Gastroesophageal sphincter (tissue), 3 donors: ENCODE measurements at regions not wholly inside any gene's neighbourhood (a gene's known extent, or its start where the extent isn't known, plus 50 kb on each side); places are given as distances from the start of the nearest gene placed in this dataset.

ENCODE experiments used
- POLR2A ChIP-seq, 2 donors: fragments of 450-650 bp; IDR thresholded peaks; one replicate each; pipeline ENCODE4 v1.6.1; 2017; ENCODE audit warnings: antibody characterized with exemption in 2 of 2, mild to moderate bottlenecking in 2 of 2, moderate library complexity in 1 of 2
- POLR2AphosphoS5 ChIP-seq: sonication (generic); formaldehyde crosslinking; IDR thresholded peaks from one replicate; pipeline ENCODE4 v1.6.1; 2017; ENCODE audit warnings: antibody characterized with exemption
- TF ChIP-seq, protein P1 (sequence below), 4 experiments: fragments of 200-600 bp in 2 of 4; fragments of 450-650 bp in 2 of 4; sonication (generic) in 1 of 4; IDR thresholded peaks; one replicate each; pipeline ENCODE4 v1.5.1; 2017 to 2019; ENCODE audit warnings: antibody characterized with exemption in 4 of 4, mild to moderate bottlenecking in 2 of 4, moderate library complexity in 2 of 4

DNA sequence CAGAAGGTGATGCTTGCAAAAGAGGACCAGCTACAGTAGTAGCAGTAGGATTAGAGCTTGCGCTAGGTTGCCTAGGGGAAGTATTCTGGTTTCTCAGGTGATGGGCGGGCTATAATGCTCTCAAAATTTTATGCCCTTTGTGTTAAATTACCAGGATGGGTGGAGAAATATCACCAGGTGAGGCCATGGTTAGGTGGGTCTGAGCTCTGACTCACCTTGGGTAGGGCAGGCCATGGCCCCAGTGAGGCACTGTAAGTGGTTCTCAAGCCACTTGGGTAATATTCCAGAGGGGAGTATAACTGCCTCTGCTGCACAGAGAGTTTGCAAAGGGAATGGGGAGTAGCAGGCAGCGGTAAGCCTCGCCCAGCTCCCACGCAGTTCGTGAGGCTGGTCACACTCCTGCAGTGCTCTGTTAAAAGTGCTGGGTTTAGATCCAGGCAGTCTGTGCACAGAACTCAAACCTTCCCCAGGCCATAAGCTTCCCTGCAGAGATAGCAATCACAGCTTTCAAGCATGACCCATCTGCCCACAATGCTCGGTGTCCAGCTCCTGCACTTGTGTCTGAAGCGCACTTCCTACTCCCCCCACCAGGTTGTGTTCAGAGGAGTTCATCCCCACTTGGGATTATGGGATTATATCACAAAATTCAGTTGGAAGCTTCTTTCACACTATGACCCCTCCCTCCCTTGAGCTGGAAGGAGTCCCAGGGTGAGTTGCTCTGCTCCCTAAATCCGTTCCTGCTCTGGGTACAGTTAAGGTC is 575.0 kb downstream of the CHSY3 start:
- TF ChIP-seq, protein P1, sequence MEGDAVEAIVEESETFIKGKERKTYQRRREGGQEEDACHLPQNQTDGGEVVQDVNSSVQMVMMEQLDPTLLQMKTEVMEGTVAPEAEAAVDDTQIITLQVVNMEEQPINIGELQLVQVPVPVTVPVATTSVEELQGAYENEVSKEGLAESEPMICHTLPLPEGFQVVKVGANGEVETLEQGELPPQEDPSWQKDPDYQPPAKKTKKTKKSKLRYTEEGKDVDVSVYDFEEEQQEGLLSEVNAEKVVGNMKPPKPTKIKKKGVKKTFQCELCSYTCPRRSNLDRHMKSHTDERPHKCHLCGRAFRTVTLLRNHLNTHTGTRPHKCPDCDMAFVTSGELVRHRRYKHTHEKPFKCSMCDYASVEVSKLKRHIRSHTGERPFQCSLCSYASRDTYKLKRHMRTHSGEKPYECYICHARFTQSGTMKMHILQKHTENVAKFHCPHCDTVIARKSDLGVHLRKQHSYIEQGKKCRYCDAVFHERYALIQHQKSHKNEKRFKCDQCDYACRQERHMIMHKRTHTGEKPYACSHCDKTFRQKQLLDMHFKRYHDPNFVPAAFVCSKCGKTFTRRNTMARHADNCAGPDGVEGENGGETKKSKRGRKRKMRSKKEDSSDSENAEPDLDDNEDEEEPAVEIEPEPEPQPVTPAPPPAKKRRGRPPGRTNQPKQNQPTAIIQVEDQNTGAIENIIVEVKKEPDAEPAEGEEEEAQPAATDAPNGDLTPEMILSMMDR (IDR thresholded peaks at IDR 0.05) = no peak
- no peak for TF ChIP-seq POLR2AphosphoS5
- TF ChIP-seq POLR2A (IDR thresholded peaks at IDR 0.05) = no peak
